WERI-Rb-1 (cell line): ENCODE measurements at regions not wholly inside any gene's neighbourhood (a gene's known extent, or its start where the extent isn't known, plus 50 kb on each side); places are given as distances from the start of the nearest gene placed in this dataset.

Experiments
- DNase-seq: peaks from one replicate; pipeline ENCODE4 v3.0.0-alpha.2; 2020
- H3K27ac ChIP-seq: fragments of 250-450 bp; sonication (Bioruptor Pico); 2 replicates; pipeline ENCODE4 v1.5.1; 2020; ENCODE audit warnings: mild to moderate bottlenecking, moderate library complexity
- H3K27me3 ChIP-seq: fragments of 250-450 bp; sonication (Bioruptor Pico); 2 replicates; pipeline ENCODE4 v1.5.1; 2021; ENCODE audit warnings: mild to moderate bottlenecking, low read depth, moderate library complexity; ENCODE audit not compliant: insufficient read depth, severe bottlenecking
- H3K36me3 ChIP-seq: fragments of 250-450 bp; sonication (Bioruptor Pico); 2 replicates; pipeline ENCODE4 v1.5.1; 2020; ENCODE audit warnings: mild to moderate bottlenecking, moderate library complexity
- H3K4me3 ChIP-seq: 2 replicates; pipeline ENCODE4 v1.5.1; 2011; ENCODE audit warnings: low read depth, mild to moderate bottlenecking, control low read depth, low read length
- H3K9me3 ChIP-seq: fragments of 250-450 bp; sonication (Bioruptor Pico); 2 replicates; pipeline ENCODE4 v1.5.1; 2021; ENCODE audit warnings: mild to moderate bottlenecking, moderate library complexity; ENCODE audit not compliant: severe bottlenecking
- TF ChIP-seq, protein P1 (sequence below): IDR thresholded peaks from 2 replicates; pipeline ENCODE4 v1.5.1; 2011; ENCODE audit warnings: low read depth, mild to moderate bottlenecking, control low read depth, inconsistent platforms, low read length

DNA sequence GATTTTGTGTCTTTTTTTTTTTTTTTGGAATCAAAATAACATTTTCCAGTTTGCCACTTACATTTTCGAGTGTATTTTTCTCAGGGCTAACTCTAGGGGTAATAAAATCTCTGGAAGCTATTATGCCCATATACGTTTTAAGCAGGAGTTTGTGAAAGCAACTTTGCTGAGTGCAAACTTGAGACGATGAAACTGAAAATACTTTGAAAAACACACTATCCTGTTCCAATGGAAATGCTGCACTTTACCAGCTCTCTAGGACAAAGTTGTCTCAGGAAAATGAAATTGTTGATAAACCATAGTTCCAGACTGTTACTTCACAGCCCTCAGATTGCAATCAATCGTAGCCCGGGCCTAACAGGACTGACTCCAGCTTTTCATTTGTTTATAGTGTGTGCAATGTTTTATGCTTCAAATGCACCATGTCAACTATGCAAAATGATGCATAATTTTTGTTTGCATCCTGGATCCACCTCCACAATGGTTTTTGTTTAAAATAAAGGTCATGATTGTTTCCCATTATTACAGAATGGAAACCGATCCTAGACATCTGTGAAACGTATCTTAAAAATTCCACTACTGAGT is 220.6 kb upstream of the PKN2 start:
- DNase-seq = no peak
- TF ChIP-seq, protein P1, sequence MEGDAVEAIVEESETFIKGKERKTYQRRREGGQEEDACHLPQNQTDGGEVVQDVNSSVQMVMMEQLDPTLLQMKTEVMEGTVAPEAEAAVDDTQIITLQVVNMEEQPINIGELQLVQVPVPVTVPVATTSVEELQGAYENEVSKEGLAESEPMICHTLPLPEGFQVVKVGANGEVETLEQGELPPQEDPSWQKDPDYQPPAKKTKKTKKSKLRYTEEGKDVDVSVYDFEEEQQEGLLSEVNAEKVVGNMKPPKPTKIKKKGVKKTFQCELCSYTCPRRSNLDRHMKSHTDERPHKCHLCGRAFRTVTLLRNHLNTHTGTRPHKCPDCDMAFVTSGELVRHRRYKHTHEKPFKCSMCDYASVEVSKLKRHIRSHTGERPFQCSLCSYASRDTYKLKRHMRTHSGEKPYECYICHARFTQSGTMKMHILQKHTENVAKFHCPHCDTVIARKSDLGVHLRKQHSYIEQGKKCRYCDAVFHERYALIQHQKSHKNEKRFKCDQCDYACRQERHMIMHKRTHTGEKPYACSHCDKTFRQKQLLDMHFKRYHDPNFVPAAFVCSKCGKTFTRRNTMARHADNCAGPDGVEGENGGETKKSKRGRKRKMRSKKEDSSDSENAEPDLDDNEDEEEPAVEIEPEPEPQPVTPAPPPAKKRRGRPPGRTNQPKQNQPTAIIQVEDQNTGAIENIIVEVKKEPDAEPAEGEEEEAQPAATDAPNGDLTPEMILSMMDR = no peak
- Histone ChIP-seq H3K4me3 (no peak overlapping the region), H3K27me3 (no peaks in the 10 kb centered on the region), H3K9me3 (no peaks in the 10 kb centered on the region), H3K27ac (no peak overlapping the region), H3K36me3 (no peaks in the 10 kb centered on the region)

DNA sequence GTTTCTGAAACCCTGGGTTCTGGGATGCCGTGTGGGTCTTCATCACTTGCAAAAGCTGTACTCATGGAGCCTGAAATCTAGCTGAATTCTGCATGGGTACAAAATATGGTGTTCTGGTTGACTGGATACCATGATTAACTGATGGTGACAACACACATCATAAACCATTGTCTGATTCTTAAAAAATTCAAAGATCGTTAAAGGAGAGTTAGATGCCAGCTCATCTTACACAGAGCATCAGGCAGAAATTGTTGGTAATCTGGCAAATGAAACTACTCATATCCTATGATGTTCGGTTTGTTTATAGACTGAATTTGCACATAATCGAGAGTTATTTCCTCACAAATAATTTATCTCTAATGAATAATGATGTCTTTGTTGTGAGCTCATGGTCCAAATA is 218.1 kb upstream of the PKN2 start:
- TF ChIP-seq, protein P1 = no peak
- no peak overlapping the region for H3K4me3 ChIP-seq
- H3K27me3 ChIP-seq = no peaks in the 10 kb centered on the region
- H3K9me3 ChIP-seq = no peaks in the 10 kb centered on the region
- no peaks in the 10 kb centered on the region for H3K36me3 ChIP-seq
- no peak overlapping the region for H3K27ac ChIP-seq
- no peak for DNase-seq

DNA sequence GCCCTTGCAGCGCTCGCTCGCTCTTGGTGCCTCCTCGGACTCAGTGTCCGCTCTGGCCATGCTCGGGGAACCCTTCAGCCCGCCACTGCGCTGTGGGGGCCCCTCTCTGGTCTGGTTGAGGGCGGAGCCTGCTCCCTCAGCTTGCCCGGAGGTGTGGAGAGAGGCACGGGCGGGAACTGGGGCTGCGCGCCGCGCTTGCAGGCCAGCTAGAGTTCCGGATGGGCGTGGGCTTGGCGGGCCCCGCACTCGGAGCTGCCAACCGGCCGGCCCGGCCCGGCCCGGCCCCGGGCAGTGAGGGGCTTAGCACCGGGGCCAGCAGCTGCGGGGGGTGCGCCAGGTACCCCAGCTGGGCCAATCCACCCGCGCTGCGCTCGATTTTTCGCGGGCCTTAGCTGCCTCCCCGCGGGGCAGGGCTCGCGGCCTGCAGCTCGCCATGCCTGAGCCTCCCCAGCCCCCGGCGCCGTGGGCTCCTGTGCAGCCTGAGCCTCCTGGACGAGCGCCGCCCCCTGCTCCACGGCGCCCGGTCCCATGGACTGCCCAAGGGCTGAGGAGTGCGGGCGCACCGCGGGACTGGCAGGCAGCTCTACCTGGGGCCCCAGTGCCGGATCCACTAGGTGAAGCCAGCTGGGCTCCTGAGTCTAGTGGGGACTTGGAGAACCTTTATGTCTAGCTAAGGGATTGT is 217.0 kb upstream of the PKN2 start:
- DNase-seq = no peak
- no peak overlapping the region for H3K4me3 ChIP-seq
- H3K27ac ChIP-seq = no peak overlapping the region
- H3K9me3 ChIP-seq = no peaks in the 10 kb centered on the region
- TF ChIP-seq, protein P1 = no peak
- no peaks in the 10 kb centered on the region for H3K36me3 ChIP-seq
- H3K27me3 ChIP-seq = no peaks in the 10 kb centered on the region

DNA sequence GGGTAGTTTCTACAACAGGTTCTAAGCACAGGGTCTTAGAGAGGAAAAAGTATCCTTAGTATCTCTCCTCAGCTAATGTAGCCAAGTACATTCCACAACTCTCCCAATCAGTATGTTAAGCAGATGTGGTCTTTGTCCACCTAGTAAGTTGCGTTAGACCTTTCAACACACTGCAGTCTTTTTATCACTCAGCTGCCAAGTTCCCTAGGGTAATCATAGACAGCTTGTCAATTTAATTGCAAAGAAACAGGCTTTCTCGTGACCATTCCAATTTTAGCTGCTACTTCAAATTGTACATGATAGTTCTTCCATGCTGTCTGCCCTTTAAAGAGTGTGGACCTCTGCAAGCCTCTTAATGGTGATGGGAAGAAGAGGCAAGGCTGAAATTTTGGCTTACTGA is 211.8 kb upstream of the PKN2 start:
- Histone ChIP-seq H3K9me3 (no peaks in the 10 kb centered on the region), H3K27ac (no peak overlapping the region), H3K27me3 (no peaks in the 10 kb centered on the region), H3K4me3 (no peak overlapping the region), H3K36me3 (no peaks in the 10 kb centered on the region)
- TF ChIP-seq, protein P1 = no peak
- no peak for DNase-seq

DNA sequence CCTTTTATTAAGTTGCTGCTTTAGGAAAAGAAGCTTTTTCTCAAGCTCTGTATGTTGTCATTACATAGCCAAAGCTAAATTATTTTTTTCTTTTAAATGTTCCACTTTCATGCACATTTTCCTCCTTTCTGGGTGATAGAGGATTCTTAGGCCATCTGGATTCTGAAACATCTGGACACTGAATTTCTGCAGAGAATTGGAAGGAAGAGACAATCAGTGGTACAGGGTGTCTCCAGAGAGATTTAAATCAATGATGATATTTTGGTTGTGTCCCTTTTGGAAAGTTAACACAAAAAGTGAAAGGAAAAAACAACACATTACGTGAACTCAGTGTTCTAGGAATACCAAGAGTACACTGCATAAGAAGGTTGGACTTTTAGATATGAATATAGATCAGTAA is 211.4 kb upstream of the PKN2 start:
- TF ChIP-seq, protein P1 = no peak
- no peak overlapping the region for H3K27ac ChIP-seq
- no peaks in the 10 kb centered on the region for H3K36me3 ChIP-seq
- H3K9me3 ChIP-seq = no peaks in the 10 kb centered on the region
- DNase-seq = no peak
- no peaks in the 10 kb centered on the region for H3K27me3 ChIP-seq
- H3K4me3 ChIP-seq = no peak overlapping the region
